ENCODE measurements at regions not wholly inside any gene's neighbourhood (a gene's known extent, or its start where the extent isn't known, plus 50 kb on each side); places are given as distances from the start of the nearest gene placed in this dataset.
"Not testable (repeated sequence)": the region's sequence is repeated elsewhere in the genome, so short reads cannot be mapped to it uniquely, and the experiment has no call there.

GRCh38 chr6:100196214-100196982 is 202.4 kb upstream of the MCHR2 start:
- not testable (repeated sequence) for H3K27me3 ChIP-seq (ENCODE audit: low read depth, low read length); H3K9me3 ChIP-seq (ENCODE audit: control insufficient read depth in 1 of 2, low read length in 2 of 2); H3K4me3 ChIP-seq (ENCODE audit: low read depth in 1 of 2, low read length in 2 of 2); H3K27ac ChIP-seq (ENCODE audit: low read length); H3K4me1 ChIP-seq (ENCODE audit: control insufficient read depth in 1 of 2, insufficient read depth in 2 of 2, low read length in 2 of 2); H3K36me3 ChIP-seq (ENCODE audit: control insufficient read depth in 1 of 2, insufficient read depth in 2 of 2, low read length in 2 of 2)

- not testable (repeated sequence) for H3K4me1 ChIP-seq (ENCODE audit: control insufficient read depth in 1 of 2, insufficient read depth in 2 of 2, low read length in 2 of 2); H3K9me3 ChIP-seq (ENCODE audit: control insufficient read depth in 1 of 2, low read length in 2 of 2); H3K27me3 ChIP-seq (ENCODE audit: low read depth, low read length); H3K4me3 ChIP-seq (ENCODE audit: low read depth in 1 of 2, low read length in 2 of 2); H3K36me3 ChIP-seq (ENCODE audit: control insufficient read depth in 1 of 2, insufficient read depth in 2 of 2, low read length in 2 of 2); H3K27ac ChIP-seq (ENCODE audit: low read length)
Observed at GRCh38 chr6:100195244-100195643, 201.2 kb upstream of the MCHR2 start.

- no peak overlapping the region for H3K4me3 ChIP-seq (ENCODE audit: low read depth in 1 of 2, low read length in 2 of 2)
- H3K27ac ChIP-seq (ENCODE audit: low read length): no peak overlapping the region
- no peaks in the 10 kb centered on the region for H3K4me1 ChIP-seq (ENCODE audit: control insufficient read depth in 1 of 2, insufficient read depth in 2 of 2, low read length in 2 of 2)
- no peaks in the 10 kb centered on the region for H3K9me3 ChIP-seq (ENCODE audit: control insufficient read depth in 1 of 2, low read length in 2 of 2)
- H3K36me3 ChIP-seq (ENCODE audit: control insufficient read depth in 1 of 2, insufficient read depth in 2 of 2, low read length in 2 of 2): no peaks in the 10 kb centered on the region
- H3K27me3 ChIP-seq (ENCODE audit: low read depth, low read length): no peaks in the 10 kb centered on the region
Observed at GRCh38 chr6:100194535-100194934, 200.5 kb upstream of the MCHR2 start.

- no peaks in the 10 kb centered on the region for H3K4me1 ChIP-seq (ENCODE audit: control insufficient read depth in 1 of 2, insufficient read depth in 2 of 2, low read length in 2 of 2)
- no peak overlapping the region for H3K27ac ChIP-seq (ENCODE audit: low read length)
- no peak overlapping the region for H3K4me3 ChIP-seq (ENCODE audit: low read depth in 1 of 2, low read length in 2 of 2)
- no peaks in the 10 kb centered on the region for H3K27me3 ChIP-seq (ENCODE audit: low read depth, low read length)
- no peaks in the 10 kb centered on the region for H3K9me3 ChIP-seq (ENCODE audit: control insufficient read depth in 1 of 2, low read length in 2 of 2)
- H3K36me3 ChIP-seq (ENCODE audit: control insufficient read depth in 1 of 2, insufficient read depth in 2 of 2, low read length in 2 of 2): no peaks in the 10 kb centered on the region
Observed at GRCh38 chr6:100188754-100189153, 194.7 kb upstream of the MCHR2 start.

- H3K27me3 ChIP-seq (ENCODE audit: low read depth, low read length): no peaks in the 10 kb centered on the region
Observed at GRCh38 chr6:100186552-100186951, 192.5 kb upstream of the MCHR2 start.

GRCh38 chr6:100185615-100186014 is 191.6 kb upstream of the MCHR2 start:
- no peak overlapping the region for H3K27ac ChIP-seq (ENCODE audit: low read length)
- no peaks in the 10 kb centered on the region for H3K4me1 ChIP-seq (ENCODE audit: control insufficient read depth in 1 of 2, insufficient read depth in 2 of 2, low read length in 2 of 2)
- no peaks in the 10 kb centered on the region for H3K36me3 ChIP-seq (ENCODE audit: control insufficient read depth in 1 of 2, insufficient read depth in 2 of 2, low read length in 2 of 2)
- H3K4me3 ChIP-seq (ENCODE audit: low read depth in 1 of 2, low read length in 2 of 2): no peak overlapping the region
- H3K9me3 ChIP-seq (ENCODE audit: control insufficient read depth in 1 of 2, low read length in 2 of 2): no peaks in the 10 kb centered on the region
- H3K27me3 ChIP-seq (ENCODE audit: low read depth, low read length): no peaks in the 10 kb centered on the region

More at GRCh38 chr6:100186552-100186951, 192.5 kb upstream of the MCHR2 start:
- no peak overlapping the region for H3K27ac ChIP-seq (ENCODE audit: low read length)
- H3K4me3 ChIP-seq (ENCODE audit: low read depth in 1 of 2, low read length in 2 of 2): no peak overlapping the region
- no peaks in the 10 kb centered on the region for H3K9me3 ChIP-seq (ENCODE audit: control insufficient read depth in 1 of 2, low read length in 2 of 2)
- no peaks in the 10 kb centered on the region for H3K36me3 ChIP-seq (ENCODE audit: control insufficient read depth in 1 of 2, insufficient read depth in 2 of 2, low read length in 2 of 2)
- H3K4me1 ChIP-seq (ENCODE audit: control insufficient read depth in 1 of 2, insufficient read depth in 2 of 2, low read length in 2 of 2): no peaks in the 10 kb centered on the region

GRCh38 chr6:100184473-100184872 is 190.4 kb upstream of the MCHR2 start:
- no peak overlapping the region for H3K27ac ChIP-seq (ENCODE audit: low read length)
- no peaks in the 10 kb centered on the region for H3K27me3 ChIP-seq (ENCODE audit: low read depth, low read length)
- H3K36me3 ChIP-seq (ENCODE audit: control insufficient read depth in 1 of 2, insufficient read depth in 2 of 2, low read length in 2 of 2): no peaks in the 10 kb centered on the region
- H3K9me3 ChIP-seq (ENCODE audit: control insufficient read depth in 1 of 2, low read length in 2 of 2): no peaks in the 10 kb centered on the region
- no peaks in the 10 kb centered on the region for H3K4me1 ChIP-seq (ENCODE audit: control insufficient read depth in 1 of 2, insufficient read depth in 2 of 2, low read length in 2 of 2)
- no peak overlapping the region for H3K4me3 ChIP-seq (ENCODE audit: low read depth in 1 of 2, low read length in 2 of 2)

- no peaks in the 10 kb centered on the region for H3K4me1 ChIP-seq (ENCODE audit: control insufficient read depth in 1 of 2, insufficient read depth in 2 of 2, low read length in 2 of 2)
- no peak overlapping the region for H3K4me3 ChIP-seq (ENCODE audit: low read depth in 1 of 2, low read length in 2 of 2)
- no peaks in the 10 kb centered on the region for H3K36me3 ChIP-seq (ENCODE audit: control insufficient read depth in 1 of 2, insufficient read depth in 2 of 2, low read length in 2 of 2)
- H3K27ac ChIP-seq (ENCODE audit: low read length): no peak overlapping the region
- no peaks in the 10 kb centered on the region for H3K27me3 ChIP-seq (ENCODE audit: low read depth, low read length)
- H3K9me3 ChIP-seq (ENCODE audit: control insufficient read depth in 1 of 2, low read length in 2 of 2): no peaks in the 10 kb centered on the region
Observed at GRCh38 chr6:100182313-100182712, 188.3 kb upstream of the MCHR2 start.

GRCh38 chr6:100181309-100181708 is 187.3 kb upstream of the MCHR2 start:
- Histone ChIP-seq H3K4me3 (ENCODE audit: low read depth in 1 of 2, low read length in 2 of 2) (no peak overlapping the region), H3K36me3 (ENCODE audit: control insufficient read depth in 1 of 2, insufficient read depth in 2 of 2, low read length in 2 of 2) (no peaks in the 10 kb centered on the region), H3K4me1 (ENCODE audit: control insufficient read depth in 1 of 2, insufficient read depth in 2 of 2, low read length in 2 of 2) (no peaks in the 10 kb centered on the region), H3K27me3 (ENCODE audit: low read depth, low read length) (no peaks in the 10 kb centered on the region), H3K27ac (ENCODE audit: low read length) (no peak overlapping the region), H3K9me3 (ENCODE audit: control insufficient read depth in 1 of 2, low read length in 2 of 2) (no peaks in the 10 kb centered on the region)

- Histone ChIP-seq H3K4me1 (ENCODE audit: control insufficient read depth in 1 of 2, insufficient read depth in 2 of 2, low read length in 2 of 2) (no peaks in the 10 kb centered on the region), H3K36me3 (ENCODE audit: control insufficient read depth in 1 of 2, insufficient read depth in 2 of 2, low read length in 2 of 2) (no peaks in the 10 kb centered on the region), H3K27me3 (ENCODE audit: low read depth, low read length) (no peaks in the 10 kb centered on the region), H3K27ac (ENCODE audit: low read length) (no peak overlapping the region), H3K4me3 (ENCODE audit: low read depth in 1 of 2, low read length in 2 of 2) (no peak overlapping the region), H3K9me3 (ENCODE audit: control insufficient read depth in 1 of 2, low read length in 2 of 2) (no peaks in the 10 kb centered on the region)
Observed at GRCh38 chr6:100179576-100179975, 185.6 kb upstream of the MCHR2 start.

GRCh38 chr6:100177956-100178355 is 183.9 kb upstream of the MCHR2 start:
- Histone ChIP-seq H3K4me1 (ENCODE audit: control insufficient read depth in 1 of 2, insufficient read depth in 2 of 2, low read length in 2 of 2) (no peaks in the 10 kb centered on the region), H3K4me3 (ENCODE audit: low read depth in 1 of 2, low read length in 2 of 2) (no peak overlapping the region), H3K27ac (ENCODE audit: low read length) (no peak overlapping the region), H3K9me3 (ENCODE audit: control insufficient read depth in 1 of 2, low read length in 2 of 2) (no peaks in the 10 kb centered on the region), H3K27me3 (ENCODE audit: low read depth, low read length) (no peaks in the 10 kb centered on the region), H3K36me3 (ENCODE audit: control insufficient read depth in 1 of 2, insufficient read depth in 2 of 2, low read length in 2 of 2) (no peaks in the 10 kb centered on the region)
